Activated gamma-delta T cell (primary cell): ENCODE measurements at regions not wholly inside any gene's neighbourhood (a gene's known extent, or its start where the extent isn't known, plus 50 kb on each side); places are given as distances from the start of the nearest gene placed in this dataset.

ENCODE experiments used
- DNase-seq: peaks from one replicate; lab custom pipeline; 2025; lab: John Stamatoyannopoulos, UW

GRCh38 chr5:97544678-97545077, 361.6 kb upstream of the RIOK2 start:
- DNase-seq, result no peak

GRCh38 chr5:97545446-97545845, 362.4 kb upstream of the RIOK2 start:
- DNase-seq, result no peak

GRCh38 chr5:97545886-97546535, 363.0 kb upstream of the RIOK2 start:
- DNase-seq, result no peak

GRCh38 chr5:97547430-97547829, 364.4 kb upstream of the RIOK2 start:
- DNase-seq, result no peak

GRCh38 chr5:97547999-97548738, 365.1 kb upstream of the RIOK2 start:
- DNase-seq, result no peak

GRCh38 chr5:97548739-97549080, 365.7 kb upstream of the RIOK2 start:
- no peak for DNase-seq

GRCh38 chr5:97549496-97549895, 366.4 kb upstream of the RIOK2 start:
- DNase-seq, result no peak

GRCh38 chr5:97550164-97550563, 367.1 kb upstream of the RIOK2 start:
- DNase-seq, result no peak

GRCh38 chr5:97550818-97551217, 367.8 kb upstream of the RIOK2 start:
- no peak for DNase-seq

GRCh38 chr5:97553604-97554452, 370.8 kb upstream of the RIOK2 start:
- DNase-seq, result no peak

- DNase-seq, result no peak
Observed at GRCh38 chr5:97554977-97555643, 372.1 kb upstream of the RIOK2 start.

- DNase-seq, result no peak
Observed at GRCh38 chr5:97555644-97555981, 372.6 kb upstream of the RIOK2 start.

GRCh38 chr5:97559827-97560598, 377.0 kb upstream of the RIOK2 start:
- DNase-seq, result no peak

- DNase-seq, result no peak
Observed at GRCh38 chr5:97560599-97560993, 377.5 kb upstream of the RIOK2 start.

- DNase-seq, result no peak
Observed at GRCh38 chr5:97563050-97563657, 380.1 kb upstream of the RIOK2 start.

- no peak for DNase-seq
Observed at GRCh38 chr5:97568382-97568781, 385.3 kb upstream of the RIOK2 start.

- no peak for DNase-seq
Observed at GRCh38 chr5:97570242-97570641, 387.2 kb upstream of the RIOK2 start.

GRCh38 chr5:97575322-97575721, 392.3 kb upstream of the RIOK2 start:
- DNase-seq, result no peak

GRCh38 chr5:97576956-97577355, 393.9 kb upstream of the RIOK2 start:
- no peak for DNase-seq

GRCh38 chr5:97579977-97580376, 396.9 kb upstream of the RIOK2 start:
- DNase-seq, result peak; percentile 6

- no peak for DNase-seq
Observed at GRCh38 chr5:97580746-97581145, 397.7 kb upstream of the RIOK2 start.
